CD14-positive monocyte (primary cell): ENCODE measurements at regions not wholly inside any gene's neighbourhood (a gene's known extent, or its start where the extent isn't known, plus 50 kb on each side); places are given as distances from the start of the nearest gene placed in this dataset.

Experiments
- DNase-seq, 3 donors: peaks; one replicate each; pipeline ENCODE4 v3.0.0-alpha.2; 2011 to 2022
- H2AFZ ChIP-seq: 2 replicates; pipeline ENCODE4 v1.6.0; 2012; ENCODE audit warnings: mild to moderate bottlenecking, low read depth, low read length, inconsistent platforms; ENCODE audit not compliant: insufficient read depth, poor library complexity, severe bottlenecking
- H3K27ac ChIP-seq, 2 donors: 1 replicate in 1 of 2; 2 replicates in 1 of 2; pipeline ENCODE4 v1.5.1; 2012 to 2013; ENCODE audit warnings: low read length in 2 of 2, control low read depth in 1 of 2, inconsistent platforms in 1 of 2, low read depth in 1 of 2, mild to moderate bottlenecking in 1 of 2
- H3K27me3 ChIP-seq, 2 donors: one replicate each; pipeline versions ENCODE4 v1.6.0 to v1.6.1; 2011 to 2013; ENCODE audit warnings: low read length in 2 of 2; ENCODE audit not compliant: control insufficient read depth in 2 of 2, insufficient read depth in 2 of 2
- H3K36me3 ChIP-seq, 2 donors: replicated peaks in 1 of 2; 1 replicate in 1 of 2; 2 replicates in 1 of 2; pipeline versions ENCODE4 v1.5.1 to v1.6.1; 2012 to 2013; ENCODE audit warnings: low read length in 2 of 2, control low read depth in 1 of 2, inconsistent platforms in 1 of 2, mild to moderate bottlenecking in 1 of 2; ENCODE audit not compliant: insufficient read depth in 2 of 2, control insufficient read depth in 1 of 2
- H3K4me1 ChIP-seq, 2 donors: 1 replicate in 1 of 2; 2 replicates in 1 of 2; pipeline versions ENCODE4 v1.5.1 to v1.6.1; 2012 to 2013; ENCODE audit warnings: low read length in 2 of 2, control low read depth in 1 of 2, inconsistent platforms in 1 of 2, mild to moderate bottlenecking in 1 of 2, moderate library complexity in 1 of 2; ENCODE audit not compliant: insufficient read depth in 2 of 2, control insufficient read depth in 1 of 2
- H3K4me2 ChIP-seq: replicated peaks from 2 replicates; pipeline ENCODE3; 2012; ENCODE audit warnings: low read length, moderate library complexity, mild to moderate bottlenecking; ENCODE audit not compliant: poor library complexity, severe bottlenecking; ENCODE audit errors: extremely low read depth
- H3K4me3 ChIP-seq, 3 experiments: fragments of 200-600 bp in 1 of 3; sonication (generic) in 1 of 3; replicated peaks in 1 of 3; 1 replicate in 2 of 3; 2 replicates in 1 of 3; pipeline ENCODE4 v1.5.1; 2011 to 2013; ENCODE audit warnings: low read length in 3 of 3, mild to moderate bottlenecking in 3 of 3, control low read depth in 2 of 3, low read depth in 2 of 3, inconsistent platforms in 1 of 3, moderate library complexity in 1 of 3
- H3K79me2 ChIP-seq: 2 replicates; pipeline ENCODE4 v1.6.0; 2012; ENCODE audit warnings: mild to moderate bottlenecking, control low read depth, inconsistent platforms, low read length, moderate library complexity; ENCODE audit not compliant: insufficient read depth
- H3K9ac ChIP-seq: 2 replicates; pipeline ENCODE4 v1.6.0; 2017; ENCODE audit warnings: low read length, mild to moderate bottlenecking; ENCODE audit not compliant: insufficient read depth, poor library complexity, severe bottlenecking
- H3K9me3 ChIP-seq, 2 donors: replicated peaks in 1 of 2; 1 replicate in 1 of 2; 2 replicates in 1 of 2; pipeline versions ENCODE4 v1.5.1 to v1.6.1; 2012 to 2013; ENCODE audit warnings: low read length in 2 of 2, control low read depth in 1 of 2; ENCODE audit not compliant: control insufficient read depth in 1 of 2, insufficient read depth in 1 of 2
- H4K20me1 ChIP-seq: 2 replicates; pipeline ENCODE4 v1.6.0; 2012; ENCODE audit warnings: mild to moderate bottlenecking, low read length, control low read depth, moderate library complexity; ENCODE audit not compliant: insufficient read depth
- H3K27ac Mint-ChIP-seq, 7 donors: one replicate each; pipeline ENCODE4 v1.8.0; 2020; ENCODE audit warnings: mild to moderate bottlenecking in 7 of 7, mixed read lengths in 7 of 7, moderate library complexity in 6 of 7, inconsistent platforms in 2 of 7
- H3K27me3 Mint-ChIP-seq, 3 donors: one replicate each; pipeline ENCODE4 v1.8.0; 2021 to 2022; ENCODE audit warnings: low read depth in 3 of 3, mild to moderate bottlenecking in 3 of 3, mixed read lengths in 3 of 3, moderate library complexity in 3 of 3, inconsistent platforms in 1 of 3
- H3K36me3 Mint-ChIP-seq, 2 donors: one replicate each; pipeline ENCODE4 v1.8.0; 2020; ENCODE audit warnings: mixed read lengths in 2 of 2, inconsistent platforms in 1 of 2, mild to moderate bottlenecking in 1 of 2
- H3K4me1 Mint-ChIP-seq: one replicate; pipeline ENCODE4 v1.8.0; 2020; ENCODE audit warnings: mild to moderate bottlenecking, mixed read lengths
- H3K4me3 Mint-ChIP-seq, 2 donors: one replicate each; pipeline ENCODE4 v1.8.0; 2020; ENCODE audit warnings: mild to moderate bottlenecking in 2 of 2, mixed read lengths in 2 of 2, moderate library complexity in 1 of 2
- H3K9me3 Mint-ChIP-seq, 7 donors: one replicate each; pipeline ENCODE4 v1.8.0; 2020 to 2022; ENCODE audit warnings: mixed read lengths in 7 of 7, mild to moderate bottlenecking in 6 of 7, moderate library complexity in 6 of 7, inconsistent platforms in 2 of 7
- CTCF ChIP-seq: fragments of 200-600 bp; IDR thresholded peaks from one replicate; pipeline ENCODE4 v1.8.0; 2022; ENCODE audit warnings: antibody characterized with exemption, mild to moderate bottlenecking
- WGBS: methylation state at CpG from one replicate; pipeline ENCODE4 v1.1.5; 2013; ENCODE audit warnings: missing lambda C conversion rate; ENCODE audit not compliant: insufficient coverage; 5-methylcytosine and 5-hydroxymethylcytosine counted together
- intact Hi-C, 2 donors: fragments of 100-400 bp; cut with micrococcal nuclease; formaldehyde crosslinking; loops; one replicate each; pipeline versions ENCODE4 v1.15.0 to v1.15.1; 2023

GRCh38 chr21:23732776-23733175 is 1874.5 kb downstream of the MRPL39 start:
- no peak for TF ChIP-seq CTCF
- Histone ChIP-seq H3K9me3 (no peaks in the 10 kb centered on the region), H3K79me2 (no peaks in the 10 kb centered on the region), H3K27ac (no peak overlapping the region), H2AFZ (no peak overlapping the region), H3K27me3 (no peaks in the 10 kb centered on the region), H3K9ac (no peak overlapping the region), H3K4me2 (no peak overlapping the region), H4K20me1 (no peaks in the 10 kb centered on the region), H3K4me1 (no peaks in the 10 kb centered on the region), H3K36me3 (no peaks in the 10 kb centered on the region), H3K4me3 (no peak overlapping the region)
- Mint-ChIP-seq H3K4me1 (no peaks in the 10 kb centered on the region), H3K36me3 (no peaks in the 10 kb centered on the region), H3K27ac (no peak overlapping the region), H3K9me3 (peaks cover 0 to 5% (median 0%) of the 10 kb centered on the region in 7 donors), H3K4me3 (no peak overlapping the region), H3K27me3 (peaks cover 0 to 2% (median 0%) of the 10 kb centered on the region in 3 donors)
- WGBS = no CpG with 5 or more reads among the region's 1 CpG
- intact Hi-C loops = no loop called here
- DNase-seq = no peak

GRCh38 chr21:23729331-23729730 is 1878.0 kb downstream of the MRPL39 start:
- WGBS = no CpG with 5 or more reads among the region's 2 CpGs

More at GRCh38 chr21:23729331-23729730, 1878.0 kb downstream of the MRPL39 start:
- Mint-ChIP-seq H3K27me3 (peaks cover 0 to 2% (median 0%) of the 10 kb centered on the region in 3 donors), H3K27ac (no peak overlapping the region), H3K36me3 (no peaks in the 10 kb centered on the region), H3K9me3 (peaks cover 0 to 3% (median 0%) of the 10 kb centered on the region in 7 donors), H3K4me3 (no peak overlapping the region), H3K4me1 (no peaks in the 10 kb centered on the region)
- H3K9ac ChIP-seq = no peak overlapping the region
- no peak for TF ChIP-seq CTCF
- no peak for DNase-seq
- H3K27me3 ChIP-seq = no peaks in the 10 kb centered on the region
- no peak overlapping the region for H3K27ac ChIP-seq
- no peaks in the 10 kb centered on the region for H4K20me1 ChIP-seq
- no peaks in the 10 kb centered on the region for H3K79me2 ChIP-seq
- no peak overlapping the region for H3K4me2 ChIP-seq
- H3K36me3 ChIP-seq = no peaks in the 10 kb centered on the region
- H3K9me3 ChIP-seq = no peaks in the 10 kb centered on the region
- intact Hi-C loops = no loop called here
- no peak overlapping the region for H3K4me3 ChIP-seq
- H2AFZ ChIP-seq = no peak overlapping the region
- H3K4me1 ChIP-seq = no peaks in the 10 kb centered on the region
